Body of pancreas (tissue), 4 donors: ENCODE measurements at regions not wholly inside any gene's neighbourhood (a gene's known extent, or its start where the extent isn't known, plus 50 kb on each side); places are given as distances from the start of the nearest gene placed in this dataset.

Experiments used
- POLR2A ChIP-seq, 3 donors: fragments of 450-650 bp; IDR thresholded peaks; one replicate each; pipeline ENCODE4 v1.6.1; 2016; ENCODE audit warnings: antibody characterized with exemption in 3 of 3, mild to moderate bottlenecking in 2 of 3
- TF ChIP-seq, protein P1 (sequence below), 7 experiments: fragments of 450-650 bp in 4 of 7; fragments of 200-600 bp in 3 of 7; sonication (generic) in 3 of 7; IDR thresholded peaks; one replicate each; pipeline ENCODE4 v1.5.1; 2016 to 2019; ENCODE audit warnings: antibody characterized with exemption in 7 of 7

GRCh38 chr5:15338546-15338945 is 161.4 kb upstream of the FBXL7 start:
- TF ChIP-seq POLR2A (IDR thresholded peaks at IDR 0.05), result no peak
- TF ChIP-seq, protein P1, sequence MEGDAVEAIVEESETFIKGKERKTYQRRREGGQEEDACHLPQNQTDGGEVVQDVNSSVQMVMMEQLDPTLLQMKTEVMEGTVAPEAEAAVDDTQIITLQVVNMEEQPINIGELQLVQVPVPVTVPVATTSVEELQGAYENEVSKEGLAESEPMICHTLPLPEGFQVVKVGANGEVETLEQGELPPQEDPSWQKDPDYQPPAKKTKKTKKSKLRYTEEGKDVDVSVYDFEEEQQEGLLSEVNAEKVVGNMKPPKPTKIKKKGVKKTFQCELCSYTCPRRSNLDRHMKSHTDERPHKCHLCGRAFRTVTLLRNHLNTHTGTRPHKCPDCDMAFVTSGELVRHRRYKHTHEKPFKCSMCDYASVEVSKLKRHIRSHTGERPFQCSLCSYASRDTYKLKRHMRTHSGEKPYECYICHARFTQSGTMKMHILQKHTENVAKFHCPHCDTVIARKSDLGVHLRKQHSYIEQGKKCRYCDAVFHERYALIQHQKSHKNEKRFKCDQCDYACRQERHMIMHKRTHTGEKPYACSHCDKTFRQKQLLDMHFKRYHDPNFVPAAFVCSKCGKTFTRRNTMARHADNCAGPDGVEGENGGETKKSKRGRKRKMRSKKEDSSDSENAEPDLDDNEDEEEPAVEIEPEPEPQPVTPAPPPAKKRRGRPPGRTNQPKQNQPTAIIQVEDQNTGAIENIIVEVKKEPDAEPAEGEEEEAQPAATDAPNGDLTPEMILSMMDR (IDR thresholded peaks at IDR 0.05), result no peak
